SK-N-SH treated with all-trans-retinoic acid at 6 μM for 48 hours (cell line): ENCODE measurements at regions not wholly inside any gene's neighbourhood (a gene's known extent, or its start where the extent isn't known, plus 50 kb on each side); places are given as distances from the start of the nearest gene placed in this dataset.

ENCODE experiments used
- ARNTL ChIP-seq: fragments of 450-650 bp; formaldehyde crosslinking; IDR thresholded peaks from 2 replicates; pipeline ENCODE4 v1.5.0; 2020; ENCODE audit warnings: low read depth, mild to moderate bottlenecking, moderate library complexity, borderline replicate concordance
- CREB5 ChIP-seq: fragments of 250-450 bp; sonication (Bioruptor Pico); IDR thresholded peaks from 2 replicates; pipeline ENCODE4 v1.5.1; 2020; ENCODE audit warnings: low read depth, mild to moderate bottlenecking, moderate library complexity
- CSDC2 ChIP-seq: fragments of 250-450 bp; sonication (Bioruptor Pico); IDR thresholded peaks from 2 replicates; pipeline ENCODE4 v1.5.0; 2020; ENCODE audit warnings: mild to moderate bottlenecking, moderate library complexity
- CSRNP3 ChIP-seq: fragments of 250-450 bp; sonication (Bioruptor Pico); IDR thresholded peaks from 2 replicates; pipeline ENCODE4 v1.5.1; 2021; ENCODE audit warnings: mild to moderate bottlenecking, moderate library complexity
- GLIS3 ChIP-seq: fragments of 250-450 bp; sonication (Bioruptor Pico); IDR thresholded peaks from 2 replicates; pipeline ENCODE4 v1.5.0; 2020; ENCODE audit warnings: mild to moderate bottlenecking, moderate library complexity
- OSR1 ChIP-seq: fragments of 250-450 bp; sonication (Bioruptor Pico); IDR thresholded peaks from 2 replicates; pipeline ENCODE4 v1.8.0; 2022; ENCODE audit warnings: moderate library complexity, mild to moderate bottlenecking, inconsistent platforms
- PATZ1 ChIP-seq: fragments of 250-450 bp; sonication (Bioruptor Pico); IDR thresholded peaks from 2 replicates; pipeline ENCODE4 v1.8.0; 2020; ENCODE audit warnings: mild to moderate bottlenecking, moderate library complexity, borderline replicate concordance
- RARB ChIP-seq: fragments of 250-450 bp; sonication (Bioruptor Pico); IDR thresholded peaks from 2 replicates; pipeline ENCODE4 v1.8.0; 2021; ENCODE audit warnings: mild to moderate bottlenecking, moderate library complexity
- TCF4 ChIP-seq: fragments of 250-450 bp; sonication (Bioruptor Pico); IDR thresholded peaks from 2 replicates; pipeline ENCODE4 v1.8.0; 2021; ENCODE audit warnings: mild to moderate bottlenecking, moderate library complexity, borderline replicate concordance
- TOX ChIP-seq: fragments of 250-450 bp; sonication (Bioruptor Pico); IDR thresholded peaks from 2 replicates; pipeline ENCODE4 v1.8.0; 2021; ENCODE audit warnings: mild to moderate bottlenecking, moderate library complexity, borderline replicate concordance
- TSHZ2 ChIP-seq: fragments of 250-450 bp; sonication (Bioruptor Pico); IDR thresholded peaks from 2 replicates; pipeline ENCODE4 v1.5.0; 2020; ENCODE audit warnings: mild to moderate bottlenecking, moderate library complexity
- ZFP3 ChIP-seq: fragments of 250-450 bp; sonication (Bioruptor Pico); IDR thresholded peaks from 2 replicates; pipeline ENCODE4 v1.5.0; 2020; ENCODE audit warnings: mild to moderate bottlenecking, moderate library complexity
- ZFP30 ChIP-seq: fragments of 450-650 bp; formaldehyde crosslinking; IDR thresholded peaks from 2 replicates; pipeline ENCODE4 v1.5.0; 2022; ENCODE audit warnings: mild to moderate bottlenecking, moderate library complexity

- no peak for TF ChIP-seq CSRNP3 (CRISPR knock-in tag)
- TF ChIP-seq ARNTL (CRISPR knock-in tag): no peak
- TF ChIP-seq PATZ1 (CRISPR knock-in tag): no peak
- TF ChIP-seq RARB (CRISPR knock-in tag): no peak
- no peak for TF ChIP-seq CREB5
- TF ChIP-seq OSR1: no peak
- TF ChIP-seq ZFP30 (CRISPR knock-in tag): no peak
- no peak for TF ChIP-seq TOX
- TF ChIP-seq CSDC2 (CRISPR knock-in tag): no peak
- no peak for TF ChIP-seq TSHZ2 (CRISPR knock-in tag)
- TF ChIP-seq TCF4 (CRISPR knock-in tag): no peak
- TF ChIP-seq ZFP3 (CRISPR knock-in tag): no peak
- TF ChIP-seq GLIS3 (CRISPR knock-in tag): no peak
Observed at GRCh38 chr20:59382157-59382725, 81.8 kb downstream of the EDN3 start.
